NB4 (cell line): ENCODE measurements at regions not wholly inside any gene's neighbourhood (a gene's known extent, or its start where the extent isn't known, plus 50 kb on each side); places are given as distances from the start of the nearest gene placed in this dataset.

ENCODE experiments used
- POLR2A ChIP-seq: IDR thresholded peaks from 2 replicates; pipeline ENCODE4 v1.6.1; 2011; ENCODE audit warnings: mild to moderate bottlenecking; ENCODE audit not compliant: insufficient read length; ENCODE audit errors: extremely low read depth
- TF ChIP-seq, protein P1 (sequence below): IDR thresholded peaks from one replicate; pipeline ENCODE4 v1.5.1; 2012; ENCODE audit warnings: low read depth, low read length

DNA sequence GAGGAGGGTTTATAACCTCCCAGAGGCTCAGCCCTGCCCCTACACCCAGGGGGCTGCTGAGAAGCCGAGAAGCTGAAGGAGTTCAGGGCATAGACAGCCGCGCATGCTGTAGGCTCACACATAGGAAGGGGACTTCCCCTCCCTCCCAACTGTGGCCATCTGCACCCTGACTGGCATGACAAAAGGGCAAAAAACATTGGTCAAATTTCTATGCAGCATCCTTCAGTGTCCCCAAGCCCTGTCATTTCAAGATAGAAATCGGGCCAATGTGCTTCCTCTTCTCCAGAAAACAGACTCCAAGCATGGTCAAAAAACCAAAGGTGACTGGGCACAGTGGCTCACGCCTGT lies 55.9 kb upstream of the MYL10 start:
- TF ChIP-seq POLR2A = no peak
- TF ChIP-seq, protein P1, sequence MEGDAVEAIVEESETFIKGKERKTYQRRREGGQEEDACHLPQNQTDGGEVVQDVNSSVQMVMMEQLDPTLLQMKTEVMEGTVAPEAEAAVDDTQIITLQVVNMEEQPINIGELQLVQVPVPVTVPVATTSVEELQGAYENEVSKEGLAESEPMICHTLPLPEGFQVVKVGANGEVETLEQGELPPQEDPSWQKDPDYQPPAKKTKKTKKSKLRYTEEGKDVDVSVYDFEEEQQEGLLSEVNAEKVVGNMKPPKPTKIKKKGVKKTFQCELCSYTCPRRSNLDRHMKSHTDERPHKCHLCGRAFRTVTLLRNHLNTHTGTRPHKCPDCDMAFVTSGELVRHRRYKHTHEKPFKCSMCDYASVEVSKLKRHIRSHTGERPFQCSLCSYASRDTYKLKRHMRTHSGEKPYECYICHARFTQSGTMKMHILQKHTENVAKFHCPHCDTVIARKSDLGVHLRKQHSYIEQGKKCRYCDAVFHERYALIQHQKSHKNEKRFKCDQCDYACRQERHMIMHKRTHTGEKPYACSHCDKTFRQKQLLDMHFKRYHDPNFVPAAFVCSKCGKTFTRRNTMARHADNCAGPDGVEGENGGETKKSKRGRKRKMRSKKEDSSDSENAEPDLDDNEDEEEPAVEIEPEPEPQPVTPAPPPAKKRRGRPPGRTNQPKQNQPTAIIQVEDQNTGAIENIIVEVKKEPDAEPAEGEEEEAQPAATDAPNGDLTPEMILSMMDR = no peak
